H1 (cell line): ENCODE measurements at regions not wholly inside any gene's neighbourhood (a gene's known extent, or its start where the extent isn't known, plus 50 kb on each side); places are given as distances from the start of the nearest gene placed in this dataset.

Source experiments
- CTBP2 ChIP-seq: IDR thresholded peaks from 2 replicates; pipeline ENCODE4 v1.7.0; 2011; ENCODE audit warnings: borderline replicate concordance, mild to moderate bottlenecking, moderate library complexity, mixed read lengths, low read length; ENCODE audit not compliant: insufficient read depth, insufficient read length
- RFX5 ChIP-seq: IDR thresholded peaks from 2 replicates; pipeline ENCODE4 v1.6.1; 2011; ENCODE audit warnings: low read depth, low read length, improper control_type of control experiment, borderline replicate concordance
- TF ChIP-seq, protein P1 (sequence below): fragments of 300-600 bp; sonication (generic); IDR thresholded peaks from 2 replicates; pipeline ENCODE4 v1.7.1; 2012; ENCODE audit warnings: low read length, moderate library complexity, mild to moderate bottlenecking, inconsistent platforms; ENCODE audit not compliant: insufficient replicate concordance

DNA sequence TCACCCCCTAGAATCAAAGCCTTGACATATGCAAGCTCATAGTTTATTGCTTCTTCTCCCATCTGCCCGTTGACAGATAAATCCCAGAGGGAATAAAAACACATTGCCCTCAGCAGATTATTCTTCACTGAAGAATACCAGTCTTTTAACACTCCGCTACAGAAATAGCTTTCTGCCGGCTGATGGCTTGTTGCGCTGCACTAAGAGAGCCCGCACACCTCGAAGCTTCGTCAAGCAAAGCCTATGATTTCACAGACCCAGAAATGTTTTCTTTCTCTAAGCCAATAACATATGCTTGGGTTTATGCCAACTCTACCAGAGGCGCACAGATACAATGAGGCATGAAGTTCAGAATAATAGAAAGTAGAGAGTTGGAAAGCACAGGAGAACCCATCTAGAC lies 208.9 kb upstream of the FOXQ1 start (continued):
- TF ChIP-seq, protein P1, sequence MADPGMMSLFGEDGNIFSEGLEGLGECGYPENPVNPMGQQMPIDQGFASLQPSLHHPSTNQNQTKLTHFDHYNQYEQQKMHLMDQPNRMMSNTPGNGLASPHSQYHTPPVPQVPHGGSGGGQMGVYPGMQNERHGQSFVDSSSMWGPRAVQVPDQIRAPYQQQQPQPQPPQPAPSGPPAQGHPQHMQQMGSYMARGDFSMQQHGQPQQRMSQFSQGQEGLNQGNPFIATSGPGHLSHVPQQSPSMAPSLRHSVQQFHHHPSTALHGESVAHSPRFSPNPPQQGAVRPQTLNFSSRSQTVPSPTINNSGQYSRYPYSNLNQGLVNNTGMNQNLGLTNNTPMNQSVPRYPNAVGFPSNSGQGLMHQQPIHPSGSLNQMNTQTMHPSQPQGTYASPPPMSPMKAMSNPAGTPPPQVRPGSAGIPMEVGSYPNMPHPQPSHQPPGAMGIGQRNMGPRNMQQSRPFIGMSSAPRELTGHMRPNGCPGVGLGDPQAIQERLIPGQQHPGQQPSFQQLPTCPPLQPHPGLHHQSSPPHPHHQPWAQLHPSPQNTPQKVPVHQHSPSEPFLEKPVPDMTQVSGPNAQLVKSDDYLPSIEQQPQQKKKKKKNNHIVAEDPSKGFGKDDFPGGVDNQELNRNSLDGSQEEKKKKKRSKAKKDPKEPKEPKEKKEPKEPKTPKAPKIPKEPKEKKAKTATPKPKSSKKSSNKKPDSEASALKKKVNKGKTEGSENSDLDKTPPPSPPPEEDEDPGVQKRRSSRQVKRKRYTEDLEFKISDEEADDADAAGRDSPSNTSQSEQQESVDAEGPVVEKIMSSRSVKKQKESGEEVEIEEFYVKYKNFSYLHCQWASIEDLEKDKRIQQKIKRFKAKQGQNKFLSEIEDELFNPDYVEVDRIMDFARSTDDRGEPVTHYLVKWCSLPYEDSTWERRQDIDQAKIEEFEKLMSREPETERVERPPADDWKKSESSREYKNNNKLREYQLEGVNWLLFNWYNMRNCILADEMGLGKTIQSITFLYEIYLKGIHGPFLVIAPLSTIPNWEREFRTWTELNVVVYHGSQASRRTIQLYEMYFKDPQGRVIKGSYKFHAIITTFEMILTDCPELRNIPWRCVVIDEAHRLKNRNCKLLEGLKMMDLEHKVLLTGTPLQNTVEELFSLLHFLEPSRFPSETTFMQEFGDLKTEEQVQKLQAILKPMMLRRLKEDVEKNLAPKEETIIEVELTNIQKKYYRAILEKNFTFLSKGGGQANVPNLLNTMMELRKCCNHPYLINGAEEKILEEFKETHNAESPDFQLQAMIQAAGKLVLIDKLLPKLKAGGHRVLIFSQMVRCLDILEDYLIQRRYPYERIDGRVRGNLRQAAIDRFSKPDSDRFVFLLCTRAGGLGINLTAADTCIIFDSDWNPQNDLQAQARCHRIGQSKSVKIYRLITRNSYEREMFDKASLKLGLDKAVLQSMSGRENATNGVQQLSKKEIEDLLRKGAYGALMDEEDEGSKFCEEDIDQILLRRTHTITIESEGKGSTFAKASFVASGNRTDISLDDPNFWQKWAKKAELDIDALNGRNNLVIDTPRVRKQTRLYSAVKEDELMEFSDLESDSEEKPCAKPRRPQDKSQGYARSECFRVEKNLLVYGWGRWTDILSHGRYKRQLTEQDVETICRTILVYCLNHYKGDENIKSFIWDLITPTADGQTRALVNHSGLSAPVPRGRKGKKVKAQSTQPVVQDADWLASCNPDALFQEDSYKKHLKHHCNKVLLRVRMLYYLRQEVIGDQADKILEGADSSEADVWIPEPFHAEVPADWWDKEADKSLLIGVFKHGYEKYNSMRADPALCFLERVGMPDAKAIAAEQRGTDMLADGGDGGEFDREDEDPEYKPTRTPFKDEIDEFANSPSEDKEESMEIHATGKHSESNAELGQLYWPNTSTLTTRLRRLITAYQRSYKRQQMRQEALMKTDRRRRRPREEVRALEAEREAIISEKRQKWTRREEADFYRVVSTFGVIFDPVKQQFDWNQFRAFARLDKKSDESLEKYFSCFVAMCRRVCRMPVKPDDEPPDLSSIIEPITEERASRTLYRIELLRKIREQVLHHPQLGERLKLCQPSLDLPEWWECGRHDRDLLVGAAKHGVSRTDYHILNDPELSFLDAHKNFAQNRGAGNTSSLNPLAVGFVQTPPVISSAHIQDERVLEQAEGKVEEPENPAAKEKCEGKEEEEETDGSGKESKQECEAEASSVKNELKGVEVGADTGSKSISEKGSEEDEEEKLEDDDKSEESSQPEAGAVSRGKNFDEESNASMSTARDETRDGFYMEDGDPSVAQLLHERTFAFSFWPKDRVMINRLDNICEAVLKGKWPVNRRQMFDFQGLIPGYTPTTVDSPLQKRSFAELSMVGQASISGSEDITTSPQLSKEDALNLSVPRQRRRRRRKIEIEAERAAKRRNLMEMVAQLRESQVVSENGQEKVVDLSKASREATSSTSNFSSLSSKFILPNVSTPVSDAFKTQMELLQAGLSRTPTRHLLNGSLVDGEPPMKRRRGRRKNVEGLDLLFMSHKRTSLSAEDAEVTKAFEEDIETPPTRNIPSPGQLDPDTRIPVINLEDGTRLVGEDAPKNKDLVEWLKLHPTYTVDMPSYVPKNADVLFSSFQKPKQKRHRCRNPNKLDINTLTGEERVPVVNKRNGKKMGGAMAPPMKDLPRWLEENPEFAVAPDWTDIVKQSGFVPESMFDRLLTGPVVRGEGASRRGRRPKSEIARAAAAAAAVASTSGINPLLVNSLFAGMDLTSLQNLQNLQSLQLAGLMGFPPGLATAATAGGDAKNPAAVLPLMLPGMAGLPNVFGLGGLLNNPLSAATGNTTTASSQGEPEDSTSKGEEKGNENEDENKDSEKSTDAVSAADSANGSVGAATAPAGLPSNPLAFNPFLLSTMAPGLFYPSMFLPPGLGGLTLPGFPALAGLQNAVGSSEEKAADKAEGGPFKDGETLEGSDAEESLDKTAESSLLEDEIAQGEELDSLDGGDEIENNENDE, result no peak
- TF ChIP-seq CTBP2 (no peak), RFX5 (no peak)
